ENCODE measurements at regions not wholly inside any gene's neighbourhood (a gene's known extent, or its start where the extent isn't known, plus 50 kb on each side); places are given as distances from the start of the nearest gene placed in this dataset.
"Not testable (repeated sequence)": the region's sequence is repeated elsewhere in the genome, so short reads cannot be mapped to it uniquely, and the experiment has no call there.

GRCh38 chr13:37510441-37510840 is 88.1 kb downstream of the POSTN start:
- no peak for DNase-seq
- H3K36me3 Mint-ChIP-seq, result no peaks in the 10 kb centered on the region
- CTCF ChIA-PET, result no interaction called here
- no peaks in the 10 kb centered on the region for H3K27me3 Mint-ChIP-seq
- no peak overlapping the region for H3K27ac Mint-ChIP-seq
- POLR2A ChIA-PET, result no interaction called here
- H3K4me1 Mint-ChIP-seq (ENCODE audit: low read depth), result no peaks in the 10 kb centered on the region
- intact Hi-C loops (cut with micrococcal nuclease), result no loop called here
- no peaks in the 10 kb centered on the region for H3K9me3 Mint-ChIP-seq
- H3K4me3 Mint-ChIP-seq, result no peak overlapping the region

- H3K27ac Mint-ChIP-seq, result no peak overlapping the region
- DNase-seq, result no peak
- ChIA-PET CTCF (interaction anchor here (0.7 kb wide), 1 partner anchor 22 kb away, joined by 3 read pairs; no protein-coding TSS in a partner anchor), POLR2A (no interaction called here)
- no peaks in the 10 kb centered on the region for H3K36me3 Mint-ChIP-seq
- intact Hi-C loops (cut with micrococcal nuclease), result no loop called here
- no peaks in the 10 kb centered on the region for H3K4me1 Mint-ChIP-seq (ENCODE audit: low read depth)
- no peak overlapping the region for H3K4me3 Mint-ChIP-seq
- no peaks in the 10 kb centered on the region for H3K27me3 Mint-ChIP-seq
- no peaks in the 10 kb centered on the region for H3K9me3 Mint-ChIP-seq
Observed at GRCh38 chr13:37505531-37505930, 93.0 kb downstream of the POSTN start.

GRCh38 chr13:37504251-37504650 is 94.3 kb downstream of the POSTN start:
- intact Hi-C loops (cut with micrococcal nuclease), result no loop called here
- DNase-seq, result no peak
- Mint-ChIP-seq H3K4me3 (no peak overlapping the region), H3K27ac (no peak overlapping the region), H3K36me3 (no peaks in the 10 kb centered on the region), H3K9me3 (no peaks in the 10 kb centered on the region), H3K4me1 (ENCODE audit: low read depth) (no peaks in the 10 kb centered on the region), H3K27me3 (no peaks in the 10 kb centered on the region)
- ChIA-PET POLR2A (no interaction called here), CTCF (no interaction called here)

GRCh38 chr13:37503287-37503686 is 95.3 kb downstream of the POSTN start:
- intact Hi-C loops (cut with micrococcal nuclease), result no loop called here
- H3K27me3 Mint-ChIP-seq, result no peaks in the 10 kb centered on the region
- no peak overlapping the region for H3K4me3 Mint-ChIP-seq
- H3K27ac Mint-ChIP-seq, result no peak overlapping the region
- no peaks in the 10 kb centered on the region for H3K9me3 Mint-ChIP-seq
- CTCF ChIA-PET, result interaction anchor here (0.6 kb wide), 1 partner anchor 61 kb away, joined by 3 read pairs; no protein-coding TSS in a partner anchor
- POLR2A ChIA-PET, result no interaction called here
- H3K36me3 Mint-ChIP-seq, result no peaks in the 10 kb centered on the region
- H3K4me1 Mint-ChIP-seq (ENCODE audit: low read depth), result no peaks in the 10 kb centered on the region
- DNase-seq, result no peak

DNA sequence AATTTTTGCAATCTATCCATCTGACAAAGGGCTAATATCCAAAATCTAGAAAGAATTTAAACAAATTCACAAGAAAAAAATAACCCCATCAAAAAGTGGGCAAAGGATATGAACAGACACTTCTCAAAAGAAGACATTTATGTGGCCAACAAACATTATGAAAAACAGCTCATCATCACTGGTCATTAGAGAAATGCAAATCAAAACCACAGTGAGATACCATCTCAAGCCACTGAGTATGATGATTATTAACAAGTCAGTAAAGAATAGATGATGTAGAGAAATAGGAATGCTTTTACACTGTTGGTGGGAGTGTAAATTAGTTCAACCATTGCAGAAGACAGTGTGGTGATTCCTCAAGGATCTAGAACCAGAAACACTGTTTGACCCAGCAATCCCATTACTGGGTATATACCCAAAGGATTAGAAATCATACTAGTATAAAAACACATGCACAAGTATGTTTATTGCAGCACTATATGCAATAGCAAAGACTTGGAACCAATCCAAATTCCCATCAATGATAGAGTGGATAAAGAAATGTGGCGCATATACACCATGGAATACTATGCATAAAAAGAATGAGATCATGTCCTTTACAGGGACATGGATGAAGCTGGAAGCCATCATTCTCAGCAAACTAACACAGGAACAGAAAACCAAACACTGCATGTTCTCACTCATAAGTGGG is 96.1 kb downstream of the POSTN start:
- H3K36me3 Mint-ChIP-seq, result not testable (repeated sequence)

GRCh38 chr13:37501187-37501586 is 97.4 kb downstream of the POSTN start:
- Mint-ChIP-seq H3K27me3 (no peaks in the 10 kb centered on the region), H3K4me1 (ENCODE audit: low read depth) (no peaks in the 10 kb centered on the region), H3K4me3 (no peak overlapping the region), H3K27ac (no peak overlapping the region), H3K36me3 (no peaks in the 10 kb centered on the region), H3K9me3 (no peaks in the 10 kb centered on the region)
- DNase-seq, result no peak
- CTCF ChIA-PET, result no interaction called here
- intact Hi-C loops (cut with micrococcal nuclease), result no loop called here
- POLR2A ChIA-PET, result no interaction called here

More for the DNA sequence above, 96.1 kb downstream of the POSTN start:
- H3K9me3 Mint-ChIP-seq; H3K4me1 Mint-ChIP-seq (ENCODE audit: low read depth); POLR2A ChIA-PET; H3K27me3 Mint-ChIP-seq; intact Hi-C loops (cut with micrococcal nuclease); CTCF ChIA-PET; DNase-seq; H3K4me3 Mint-ChIP-seq; H3K27ac Mint-ChIP-seq: not testable (repeated sequence)

DNA sequence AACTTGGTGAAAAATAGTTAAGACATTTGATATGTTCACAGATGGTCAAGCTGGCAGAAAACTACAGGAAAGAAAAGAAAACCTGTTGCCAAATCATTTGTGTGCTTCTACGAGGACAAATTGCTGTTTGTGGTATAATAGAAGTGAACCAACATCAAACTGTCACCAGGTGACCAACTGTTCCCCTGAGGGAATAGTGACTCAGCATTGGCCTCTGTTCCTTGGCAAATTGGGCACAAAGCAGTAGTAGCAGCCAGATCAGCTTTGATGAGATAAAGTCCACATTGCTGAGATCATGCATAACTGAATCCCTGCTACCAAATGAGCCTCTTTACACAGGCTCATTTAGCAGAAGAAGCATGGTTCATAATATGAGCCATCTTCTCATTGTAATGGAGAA is 103.5 kb downstream of the POSTN start:
- H3K9me3 Mint-ChIP-seq, result no peaks in the 10 kb centered on the region
- H3K4me1 Mint-ChIP-seq (ENCODE audit: low read depth), result no peaks in the 10 kb centered on the region
- no peak overlapping the region for H3K4me3 Mint-ChIP-seq
- ChIA-PET CTCF (no interaction called here), POLR2A (no interaction called here)
- DNase-seq, result no peak
- no peak overlapping the region for H3K27ac Mint-ChIP-seq
- intact Hi-C loops (cut with micrococcal nuclease), result no loop called here
- H3K36me3 Mint-ChIP-seq, result no peaks in the 10 kb centered on the region
- H3K27me3 Mint-ChIP-seq, result no peaks in the 10 kb centered on the region

DNA sequence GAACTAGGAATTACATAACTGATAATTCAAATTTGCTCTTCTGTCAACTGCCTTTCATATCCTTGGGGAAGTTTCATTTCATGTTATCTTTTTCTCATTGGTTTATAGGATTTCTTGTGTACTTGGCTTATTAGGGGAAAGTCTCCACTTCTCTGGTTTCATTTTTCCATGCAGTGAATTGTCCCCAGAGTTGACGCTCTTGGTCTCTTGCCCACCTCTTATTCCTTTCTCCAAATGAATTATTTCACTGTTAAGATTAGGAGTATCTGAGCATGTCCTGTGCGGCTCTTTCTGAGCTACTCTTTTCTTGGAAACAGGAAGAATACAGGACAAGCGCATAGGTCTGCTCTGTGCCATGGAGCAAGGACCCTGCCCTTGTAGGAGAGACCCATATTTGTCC is 104.8 kb downstream of the POSTN start:
- H3K4me1 Mint-ChIP-seq (ENCODE audit: low read depth), result no peaks in the 10 kb centered on the region
- H3K27ac Mint-ChIP-seq, result no peak overlapping the region
- no peaks in the 10 kb centered on the region for H3K9me3 Mint-ChIP-seq
- ChIA-PET CTCF (no interaction called here), POLR2A (no interaction called here)
- intact Hi-C loops (cut with micrococcal nuclease), result no loop called here
- H3K36me3 Mint-ChIP-seq, result no peaks in the 10 kb centered on the region
- DNase-seq, result no peak
- no peaks in the 10 kb centered on the region for H3K27me3 Mint-ChIP-seq
- no peak overlapping the region for H3K4me3 Mint-ChIP-seq

DNA sequence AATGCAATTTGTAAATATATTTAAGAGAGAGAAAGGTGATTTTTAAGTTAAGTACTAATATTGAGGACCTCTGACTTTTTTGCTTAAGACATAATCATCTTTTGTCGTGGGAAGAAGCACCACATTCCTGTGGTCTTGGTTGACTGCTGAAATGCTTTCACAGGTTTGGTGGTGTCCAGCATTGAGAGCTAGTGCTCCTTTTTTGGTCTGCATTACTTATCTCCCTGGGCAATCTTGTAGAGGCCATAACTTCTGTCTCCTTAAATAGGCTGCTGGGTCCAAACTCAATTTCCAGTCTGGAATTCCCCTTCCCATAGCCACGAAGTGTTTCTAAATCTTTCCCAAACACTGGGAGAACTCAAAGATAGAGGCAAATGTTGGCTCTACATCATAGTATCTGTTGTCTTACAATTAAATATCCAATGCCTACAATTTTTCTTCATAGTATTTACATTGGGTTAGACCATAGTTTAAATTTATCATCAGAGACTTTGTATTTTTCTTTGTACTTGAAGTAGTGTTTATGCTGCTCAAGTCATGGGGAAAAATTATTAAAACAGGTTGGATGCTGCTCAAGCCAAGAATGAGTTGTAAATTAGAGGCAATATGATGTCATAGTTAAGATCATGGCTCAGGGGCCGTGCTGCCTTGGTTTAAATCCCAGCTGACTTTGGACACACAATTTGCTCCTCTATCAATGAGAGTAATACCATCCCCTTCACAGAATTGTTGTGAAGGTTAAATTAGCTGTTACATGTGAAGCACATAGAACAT is 105.6 kb downstream of the POSTN start:
- DNase-seq, result no peak
- H3K27me3 Mint-ChIP-seq, result no peaks in the 10 kb centered on the region

GRCh38 chr13:37492075-37492474 is 106.5 kb downstream of the POSTN start:
- H3K9me3 Mint-ChIP-seq, result no peaks in the 10 kb centered on the region
- no peak overlapping the region for H3K27ac Mint-ChIP-seq
- DNase-seq, result no peak
- H3K36me3 Mint-ChIP-seq, result no peaks in the 10 kb centered on the region
- intact Hi-C loops (cut with micrococcal nuclease), result no loop called here
- H3K4me1 Mint-ChIP-seq (ENCODE audit: low read depth), result no peaks in the 10 kb centered on the region
- CTCF ChIA-PET, result no interaction called here
- POLR2A ChIA-PET, result no interaction called here
- no peak overlapping the region for H3K4me3 Mint-ChIP-seq
- no peaks in the 10 kb centered on the region for H3K27me3 Mint-ChIP-seq

More for the DNA sequence above, 105.6 kb downstream of the POSTN start:
- Mint-ChIP-seq H3K4me1 (ENCODE audit: low read depth) (no peaks in the 10 kb centered on the region), H3K27ac (no peak overlapping the region), H3K36me3 (no peaks in the 10 kb centered on the region), H3K9me3 (no peaks in the 10 kb centered on the region), H3K4me3 (no peak overlapping the region)
- ChIA-PET POLR2A (no interaction called here), CTCF (no interaction called here)
- intact Hi-C loops (cut with micrococcal nuclease), result no loop called here

- CTCF ChIA-PET, result no interaction called here
- no peak overlapping the region for H3K27ac Mint-ChIP-seq
- H3K36me3 Mint-ChIP-seq, result no peaks in the 10 kb centered on the region
- intact Hi-C loops (cut with micrococcal nuclease), result no loop called here
- H3K4me3 Mint-ChIP-seq, result no peak overlapping the region
- no peaks in the 10 kb centered on the region for H3K27me3 Mint-ChIP-seq
- H3K4me1 Mint-ChIP-seq (ENCODE audit: low read depth), result no peaks in the 10 kb centered on the region
- DNase-seq, result no peak
- POLR2A ChIA-PET, result no interaction called here
- H3K9me3 Mint-ChIP-seq, result no peaks in the 10 kb centered on the region
Observed at GRCh38 chr13:37491661-37492060, 106.9 kb downstream of the POSTN start.

DNA sequence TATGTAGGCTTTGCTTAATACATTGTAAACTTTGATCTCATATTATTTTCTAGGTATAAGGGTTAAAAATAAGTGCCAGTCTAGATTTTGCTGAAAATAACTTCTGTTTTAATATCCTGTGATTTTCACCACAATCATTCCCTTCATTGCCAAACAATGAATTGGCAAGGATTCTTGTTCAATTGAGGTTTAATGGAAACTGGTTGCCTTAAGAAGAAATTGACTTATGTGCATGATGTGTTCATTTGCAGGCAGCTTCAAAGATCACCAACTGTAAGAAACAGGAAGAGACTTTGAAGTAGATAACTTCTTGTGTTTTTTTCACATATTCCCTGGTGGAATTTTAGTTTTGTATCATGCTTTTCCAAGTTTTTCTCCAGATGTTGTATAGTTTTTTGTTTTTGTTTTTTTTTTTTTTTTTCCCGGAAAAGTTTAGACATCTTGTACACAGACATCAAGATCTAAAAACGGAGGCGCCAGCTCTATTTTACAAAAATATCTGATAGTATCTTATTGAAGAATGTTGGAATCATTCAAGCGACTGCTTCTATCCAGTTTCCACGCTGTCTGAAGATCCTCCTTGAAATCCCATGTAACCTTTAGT is 108.3 kb downstream of the POSTN start:
- ChIA-PET POLR2A (no interaction called here), CTCF (no interaction called here)
- H3K27me3 Mint-ChIP-seq, result no peaks in the 10 kb centered on the region

GRCh38 chr13:37488726-37489125 is 109.8 kb downstream of the POSTN start:
- ChIA-PET POLR2A (no interaction called here), CTCF (no interaction called here)
- Mint-ChIP-seq H3K4me3 (no peak overlapping the region), H3K9me3 (peaks cover 2% of the 10 kb centered on the region), H3K4me1 (ENCODE audit: low read depth) (no peaks in the 10 kb centered on the region), H3K27me3 (no peaks in the 10 kb centered on the region), H3K27ac (no peak overlapping the region), H3K36me3 (no peaks in the 10 kb centered on the region)
- intact Hi-C loops (cut with micrococcal nuclease), result no loop called here
- DNase-seq, result no peak

More for the DNA sequence above, 108.3 kb downstream of the POSTN start:
- DNase-seq, result no peak
- Mint-ChIP-seq H3K4me1 (ENCODE audit: low read depth) (no peaks in the 10 kb centered on the region), H3K9me3 (peaks cover 2% of the 10 kb centered on the region), H3K4me3 (no peak overlapping the region), H3K27ac (no peak overlapping the region), H3K36me3 (no peaks in the 10 kb centered on the region)
- intact Hi-C loops (cut with micrococcal nuclease), result no loop called here

All from activated CD4-positive, alpha-beta memory T cell treated with anti-CD3 and anti-CD28 coated beads for 36 hours (primary cell).